ENCODE measurements at regions not wholly inside any gene's neighbourhood (a gene's known extent, or its start where the extent isn't known, plus 50 kb on each side); places are given as distances from the start of the nearest gene placed in this dataset.
"Not testable (repeated sequence)": the region's sequence is repeated elsewhere in the genome, so short reads cannot be mapped to it uniquely, and the experiment has no call there.

GRCh38 chrX:107296184-107296583 lies 89.8 kb downstream of the DNAAF6 start:
- not testable (repeated sequence) for DNase-seq (ENCODE audit: low read depth in 4 of 4, low spot score in 2 of 4)

- no peak for DNase-seq (ENCODE audit: low read depth in 4 of 4, low spot score in 2 of 4)
Measured at GRCh38 chrX:107298276-107298675, 91.9 kb downstream of the DNAAF6 start.

GRCh38 chrX:107301253-107301652 lies 94.8 kb downstream of the DNAAF6 start:
- DNase-seq (ENCODE audit: low read depth in 4 of 4, low spot score in 2 of 4) = no peak

GRCh38 chrX:107304141-107304540 lies 97.7 kb downstream of the DNAAF6 start:
- no peak for DNase-seq (ENCODE audit: low read depth in 4 of 4, low spot score in 2 of 4)

GRCh38 chrX:107323786-107324492 lies 117.5 kb downstream of the DNAAF6 start:
- no peak for DNase-seq (ENCODE audit: low read depth in 4 of 4, low spot score in 2 of 4)

- peak in 2 of 4 donors; percentile 20 to 31 for DNase-seq (ENCODE audit: low read depth in 4 of 4, low spot score in 2 of 4)
Measured at GRCh38 chrX:107324493-107325310, 118.3 kb downstream of the DNAAF6 start.

- no peak for DNase-seq (ENCODE audit: low read depth in 4 of 4, low spot score in 2 of 4)
Measured at GRCh38 chrX:107325467-107325866, 119.1 kb downstream of the DNAAF6 start.

GRCh38 chrX:107348051-107348450 lies 101.4 kb upstream of the FRMPD3 start:
- DNase-seq (ENCODE audit: low read depth in 4 of 4, low spot score in 2 of 4) = no peak

GRCh38 chrX:107348990-107349389 lies 100.5 kb upstream of the FRMPD3 start:
- no peak for DNase-seq (ENCODE audit: low read depth in 4 of 4, low spot score in 2 of 4)

GRCh38 chrX:107355533-107355932 lies 93.9 kb upstream of the FRMPD3 start:
- DNase-seq (ENCODE audit: low read depth in 4 of 4, low spot score in 2 of 4) = no peak

GRCh38 chrX:107360788-107361360 lies 88.6 kb upstream of the FRMPD3 start:
- DNase-seq (ENCODE audit: low read depth in 4 of 4, low spot score in 2 of 4) = no peak

- DNase-seq (ENCODE audit: low read depth in 4 of 4, low spot score in 2 of 4) = not testable (repeated sequence)
Measured at GRCh38 chrX:107370185-107370584, 79.3 kb upstream of the FRMPD3 start.

- DNase-seq (ENCODE audit: low read depth in 4 of 4, low spot score in 2 of 4) = no peak
Measured at GRCh38 chrX:107374132-107374531, 75.3 kb upstream of the FRMPD3 start.

- DNase-seq (ENCODE audit: low read depth in 4 of 4, low spot score in 2 of 4) = no peak
Measured at GRCh38 chrX:107374831-107375230, 74.6 kb upstream of the FRMPD3 start.

- not testable (repeated sequence) for DNase-seq (ENCODE audit: low read depth in 4 of 4, low spot score in 2 of 4)
Measured at GRCh38 chrX:107376186-107376585, 73.3 kb upstream of the FRMPD3 start.

- DNase-seq (ENCODE audit: low read depth in 4 of 4, low spot score in 2 of 4) = no peak
Measured at GRCh38 chrX:107384397-107385105, 64.9 kb upstream of the FRMPD3 start.

GRCh38 chrX:107389726-107390125 lies 59.7 kb upstream of the FRMPD3 start:
- no peak for DNase-seq (ENCODE audit: low read depth in 4 of 4, low spot score in 2 of 4)

- DNase-seq (ENCODE audit: low read depth in 4 of 4, low spot score in 2 of 4) = not testable (repeated sequence)
Measured at GRCh38 chrX:107393656-107394055, 55.8 kb upstream of the FRMPD3 start.

GRCh38 chrX:107396235-107396634 lies 53.2 kb upstream of the FRMPD3 start:
- no peak for DNase-seq (ENCODE audit: low read depth in 4 of 4, low spot score in 2 of 4)

GRCh38 chrX:107396783-107397182 lies 52.7 kb upstream of the FRMPD3 start:
- no peak for DNase-seq (ENCODE audit: low read depth in 4 of 4, low spot score in 2 of 4)

GRCh38 chrX:107398115-107398514 lies 51.3 kb upstream of the FRMPD3 start:
- no peak for DNase-seq (ENCODE audit: low read depth in 4 of 4, low spot score in 2 of 4)

Data from left renal cortex interstitium (tissue), 4 donors.